Mesothelial cell of epicardium (in vitro differentiated cells): ENCODE measurements at regions not wholly inside any gene's neighbourhood (a gene's known extent, or its start where the extent isn't known, plus 50 kb on each side); places are given as distances from the start of the nearest gene placed in this dataset.

ENCODE experiments used
- DNase-seq, 2 experiments: peaks; one replicate each; pipeline ENCODE4 v3.0.0; 2021; ENCODE audit warnings: low spot score in 2 of 2; ENCODE audit not compliant: unreplicated experiment in 2 of 2
- H3K27ac Mint-ChIP-seq: 2 replicates; pipeline ENCODE4 v1.8.0; 2021; ENCODE audit warnings: mixed read lengths
- H3K27me3 Mint-ChIP-seq: 2 replicates; pipeline ENCODE4 v1.8.0; 2021; ENCODE audit warnings: low read depth, mixed read lengths
- H3K36me3 Mint-ChIP-seq: 2 replicates; pipeline ENCODE4 v1.8.0; 2021; ENCODE audit warnings: mixed read lengths
- H3K4me1 Mint-ChIP-seq: 2 replicates; pipeline ENCODE4 v1.8.0; 2021; ENCODE audit warnings: mixed read lengths
- H3K4me3 Mint-ChIP-seq: 2 replicates; pipeline ENCODE4 v1.8.0; 2021; ENCODE audit warnings: mild to moderate bottlenecking, moderate library complexity, mixed read lengths
- H3K9me3 Mint-ChIP-seq: 2 replicates; pipeline ENCODE4 v1.8.0; 2021; ENCODE audit warnings: mixed read lengths
- CTCF ChIP-seq: fragments of 200-600 bp; sonication (generic); IDR thresholded peaks from one replicate; pipeline ENCODE4 v1.5.0; 2021; ENCODE audit warnings: antibody characterized with exemption; ENCODE audit not compliant: unreplicated experiment

DNA sequence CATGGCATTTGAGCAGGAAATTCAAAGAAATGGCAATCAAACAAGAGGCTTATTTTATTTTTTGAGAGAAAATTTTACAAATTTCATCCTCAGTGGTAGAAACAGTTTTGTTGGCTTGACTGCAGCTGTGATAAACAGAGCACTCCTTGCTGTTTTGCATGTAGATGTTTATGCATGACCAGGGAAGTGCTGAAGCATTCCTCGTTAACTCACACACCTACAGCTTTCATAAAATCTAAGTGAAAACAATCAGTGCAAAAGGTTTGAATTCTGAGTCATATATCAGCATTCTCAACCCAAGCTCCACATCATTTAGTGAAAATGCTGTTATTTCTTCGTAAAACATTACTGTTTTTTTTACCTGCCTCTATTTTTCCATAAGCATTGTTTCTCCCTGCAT is 146.6 kb upstream of the CCDC68 start:
- Mint-ChIP-seq H3K4me1 (peaks cover 2% of the 10 kb centered on the region), H3K9me3 (no peaks in the 10 kb centered on the region), H3K27me3 (no peaks in the 10 kb centered on the region), H3K27ac (no peak overlapping the region), H3K4me3 (no peak overlapping the region), H3K36me3 (no peaks in the 10 kb centered on the region)
- no peak for DNase-seq
- no peak for TF ChIP-seq CTCF

GRCh38 chr18:55102958-55103456 is 143.7 kb upstream of the CCDC68 start:
- Mint-ChIP-seq H3K27ac (no peak overlapping the region), H3K9me3 (no peaks in the 10 kb centered on the region), H3K4me3 (no peak overlapping the region), H3K4me1 (peaks cover 4% of the 10 kb centered on the region), H3K27me3 (no peaks in the 10 kb centered on the region), H3K36me3 (no peaks in the 10 kb centered on the region)
- no peak for DNase-seq
- TF ChIP-seq CTCF, result no peak

- TF ChIP-seq CTCF, result no peak
- no peak for DNase-seq
- Mint-ChIP-seq H3K9me3 (no peaks in the 10 kb centered on the region), H3K36me3 (no peaks in the 10 kb centered on the region), H3K4me1 (peaks cover 9% of the 10 kb centered on the region), H3K27me3 (no peaks in the 10 kb centered on the region), H3K4me3 (no peak overlapping the region), H3K27ac (no peak overlapping the region)
Measured at GRCh38 chr18:55102501-55102900, 143.2 kb upstream of the CCDC68 start.

DNA sequence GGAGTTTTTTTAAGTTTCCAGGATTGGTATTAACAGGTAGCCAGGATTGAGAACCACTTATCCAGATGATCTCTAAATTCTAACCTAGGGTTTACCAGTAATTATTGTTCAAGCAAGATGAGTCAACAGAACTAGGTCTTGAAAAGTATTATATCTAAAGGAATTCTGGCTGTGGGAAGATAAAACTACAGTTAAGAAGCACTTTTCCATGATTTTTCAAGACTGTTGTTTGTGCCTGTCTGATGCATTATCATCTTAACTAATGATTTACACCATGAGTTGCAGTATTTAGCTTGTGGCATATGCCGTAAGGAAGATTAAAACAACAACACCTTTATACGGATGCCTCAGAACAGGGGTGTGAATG is 142.2 kb upstream of the CCDC68 start:
- H3K4me1 Mint-ChIP-seq, result peaks cover 17% of the 10 kb centered on the region
- no peaks in the 10 kb centered on the region for H3K27me3 Mint-ChIP-seq
- H3K36me3 Mint-ChIP-seq, result no peaks in the 10 kb centered on the region
- H3K9me3 Mint-ChIP-seq, result no peaks in the 10 kb centered on the region
- no peak overlapping the region for H3K27ac Mint-ChIP-seq
- no peak for DNase-seq
- no peak overlapping the region for H3K4me3 Mint-ChIP-seq
- no peak for TF ChIP-seq CTCF

- Mint-ChIP-seq H3K9me3 (no peaks in the 10 kb centered on the region), H3K4me3 (no peak overlapping the region), H3K36me3 (no peaks in the 10 kb centered on the region), H3K27ac (no peak overlapping the region), H3K27me3 (no peaks in the 10 kb centered on the region), H3K4me1 (peaks cover 22% of the 10 kb centered on the region)
- no peak for DNase-seq
- TF ChIP-seq CTCF, result no peak
Measured at GRCh38 chr18:55100817-55101457, 141.7 kb upstream of the CCDC68 start.
